ENCODE measurements at regions not wholly inside any gene's neighbourhood (a gene's known extent, or its start where the extent isn't known, plus 50 kb on each side); places are given as distances from the start of the nearest gene placed in this dataset.

GRCh38 chr17:77809814-77810213, 148.7 kb upstream of the TNRC6C start:
- DNase-seq: no peak

- no peak for DNase-seq
Observed at GRCh38 chr17:77810536-77810935, 148.0 kb upstream of the TNRC6C start.

DNA sequence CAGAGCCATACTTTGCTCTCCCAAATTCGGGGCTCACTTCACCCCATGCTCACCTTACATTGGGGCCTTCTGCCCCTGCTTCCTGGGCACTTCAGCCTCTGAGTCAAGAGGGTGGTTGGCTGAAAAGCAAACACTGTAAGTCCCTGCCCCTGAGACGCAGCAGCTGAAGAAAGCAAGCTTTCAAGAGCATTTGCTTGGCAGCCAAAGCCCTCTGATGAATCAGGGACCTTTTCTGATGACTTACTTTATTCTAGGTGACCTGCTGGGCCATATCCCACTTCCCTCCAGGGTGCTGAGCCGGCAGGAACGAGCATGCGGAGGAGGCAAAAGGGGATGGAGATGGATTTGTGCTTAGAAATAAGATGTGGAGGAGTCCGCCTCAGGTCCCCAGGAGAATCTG, 147.0 kb upstream of the TNRC6C start:
- DNase-seq: peak; percentile 75

- DNase-seq: no peak
Observed at GRCh38 chr17:77814091-77814772, 144.3 kb upstream of the TNRC6C start.

- no peak for DNase-seq
Observed at GRCh38 chr17:77815127-77815905, 143.2 kb upstream of the TNRC6C start.

DNA sequence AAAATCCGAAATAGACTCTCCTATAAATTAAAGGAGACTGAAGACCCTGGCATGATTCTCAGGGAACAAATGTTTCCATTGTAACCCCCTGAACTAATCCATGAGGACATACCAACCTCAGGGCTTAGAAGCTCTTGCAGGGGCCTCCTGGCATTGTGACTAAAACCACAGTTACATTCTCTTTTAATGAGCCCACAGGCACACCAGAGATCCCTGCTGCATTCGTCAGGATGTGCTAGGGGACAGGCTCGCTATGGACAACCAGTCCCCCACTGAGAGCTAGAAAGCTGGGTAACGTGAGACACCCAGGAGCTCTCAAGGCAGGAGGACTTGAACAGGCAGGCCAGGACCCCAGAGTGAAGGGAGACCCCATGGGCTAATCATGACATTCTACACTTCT, 140.6 kb upstream of the TNRC6C start:
- no peak for DNase-seq

- no peak for DNase-seq
Observed at GRCh38 chr17:77819497-77819896, 139.0 kb upstream of the TNRC6C start.

DNA sequence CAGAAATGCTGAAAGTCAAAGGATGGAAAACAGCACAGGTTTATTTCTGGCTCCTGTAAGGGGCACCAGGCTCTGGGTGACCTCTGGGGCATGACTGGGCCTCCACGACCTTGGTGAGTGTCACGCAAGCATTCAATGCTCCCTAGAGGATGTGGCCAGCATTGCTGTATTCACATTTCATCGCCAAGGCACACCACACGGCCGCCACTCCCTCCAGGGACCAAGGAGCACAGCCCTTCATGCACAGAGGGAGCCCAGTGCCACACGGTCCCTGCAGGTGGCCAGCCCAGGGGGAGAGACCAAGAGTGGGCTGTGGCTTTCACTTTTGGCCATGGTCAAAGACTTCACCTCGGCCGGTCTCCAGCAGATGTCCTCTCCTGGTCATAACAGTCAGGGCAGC, 137.4 kb upstream of the TNRC6C start:
- no peak for DNase-seq

- no peak for DNase-seq
Observed at GRCh38 chr17:77822302-77823030, 136.0 kb upstream of the TNRC6C start.

DNA sequence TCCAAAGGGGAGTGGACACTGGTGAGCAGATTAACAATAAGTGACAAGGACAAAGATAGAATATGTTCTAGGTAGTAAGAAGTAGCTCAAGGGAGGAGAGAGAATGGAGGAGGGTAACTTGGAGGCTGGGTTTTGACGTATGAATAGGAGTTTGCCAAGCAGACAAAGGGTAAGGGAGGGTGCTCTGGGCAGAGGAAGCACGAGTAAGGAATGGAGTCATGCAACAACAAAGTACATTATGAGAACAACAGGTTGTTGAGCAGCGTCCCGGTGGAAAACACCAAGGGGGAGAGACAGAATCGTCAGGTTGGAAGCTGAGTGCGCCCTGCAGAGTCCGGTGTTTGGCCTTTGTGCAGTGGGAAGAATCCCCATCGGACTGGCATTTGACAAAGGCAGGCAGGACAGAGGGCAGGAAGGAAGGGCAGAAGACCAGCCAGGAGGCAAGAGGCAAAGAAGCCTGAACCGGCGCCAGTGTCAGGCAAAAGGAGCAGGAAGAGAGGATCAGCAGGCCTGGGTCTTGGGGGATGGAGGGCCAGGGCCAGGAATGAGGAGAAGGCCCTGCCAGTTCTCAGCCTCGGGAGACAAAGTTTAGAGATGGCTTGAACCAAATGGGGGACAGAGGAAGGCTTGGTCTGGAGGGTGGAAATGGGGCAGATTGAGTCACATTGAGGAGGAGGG, 134.3 kb upstream of the TNRC6C start:
- DNase-seq: no peak

- no peak for DNase-seq
Observed at GRCh38 chr17:77824780-77825280, 133.7 kb upstream of the TNRC6C start.

DNA sequence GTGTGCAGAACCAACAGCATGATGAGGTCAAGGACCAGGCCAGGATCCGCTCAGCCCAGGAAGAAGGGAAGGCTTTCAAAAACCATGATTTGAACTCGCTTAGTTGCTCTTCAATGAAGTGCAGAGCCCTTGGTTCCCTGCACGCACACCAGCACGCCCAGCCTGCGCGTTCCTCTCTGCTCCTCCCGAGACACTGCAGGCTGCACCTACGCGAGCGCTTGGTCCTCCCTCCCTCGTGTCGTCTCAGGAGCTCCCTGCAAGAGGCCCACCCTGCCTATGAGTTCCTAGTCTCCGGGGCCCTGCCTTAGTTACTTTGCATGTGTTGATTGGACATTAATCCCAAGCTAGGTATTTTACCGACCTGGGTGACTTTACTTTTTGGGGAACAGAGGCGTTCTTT, 132.9 kb upstream of the TNRC6C start:
- DNase-seq: no peak

- DNase-seq: no peak
Observed at GRCh38 chr17:77826132-77826873, 132.2 kb upstream of the TNRC6C start.

DNA sequence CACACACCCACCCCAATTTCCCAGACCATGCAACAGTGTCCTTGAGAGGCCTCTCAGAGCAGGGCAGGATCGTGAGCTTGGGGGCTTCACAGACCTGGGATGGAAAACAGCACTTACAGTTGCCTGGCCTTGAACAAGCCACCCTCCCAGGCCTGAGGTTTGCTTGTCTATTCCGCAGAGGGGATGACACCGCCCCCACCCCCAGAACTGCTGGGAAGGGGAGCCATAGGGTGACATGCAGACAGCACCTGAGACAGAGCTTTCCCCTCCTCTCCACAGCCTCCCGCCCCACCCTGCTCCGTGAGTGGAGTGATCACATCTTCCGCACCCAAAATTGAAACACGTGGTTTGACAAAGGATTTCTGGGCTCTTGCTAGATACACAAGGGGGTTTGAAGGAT, 131.5 kb upstream of the TNRC6C start:
- DNase-seq: no peak

DNA sequence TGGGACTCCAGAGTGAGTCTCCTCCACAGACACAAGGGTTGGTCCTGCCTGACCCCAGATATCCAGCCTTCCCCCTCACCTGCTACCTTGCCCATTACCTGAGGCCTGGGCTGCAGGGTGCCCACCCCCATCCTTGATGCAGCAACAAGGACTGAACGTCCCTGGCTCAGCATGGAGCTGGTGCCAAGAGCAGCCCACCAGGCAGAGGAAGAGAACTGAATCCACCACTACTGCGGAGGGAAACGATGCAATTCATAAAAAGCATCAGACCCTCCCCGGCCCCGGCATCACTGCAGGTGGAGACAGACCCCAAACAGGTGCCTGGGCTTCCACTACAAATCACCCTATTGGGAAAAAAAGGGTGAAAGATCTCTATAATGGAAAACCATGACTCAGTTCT, 131.0 kb upstream of the TNRC6C start:
- DNase-seq: no peak

DNA sequence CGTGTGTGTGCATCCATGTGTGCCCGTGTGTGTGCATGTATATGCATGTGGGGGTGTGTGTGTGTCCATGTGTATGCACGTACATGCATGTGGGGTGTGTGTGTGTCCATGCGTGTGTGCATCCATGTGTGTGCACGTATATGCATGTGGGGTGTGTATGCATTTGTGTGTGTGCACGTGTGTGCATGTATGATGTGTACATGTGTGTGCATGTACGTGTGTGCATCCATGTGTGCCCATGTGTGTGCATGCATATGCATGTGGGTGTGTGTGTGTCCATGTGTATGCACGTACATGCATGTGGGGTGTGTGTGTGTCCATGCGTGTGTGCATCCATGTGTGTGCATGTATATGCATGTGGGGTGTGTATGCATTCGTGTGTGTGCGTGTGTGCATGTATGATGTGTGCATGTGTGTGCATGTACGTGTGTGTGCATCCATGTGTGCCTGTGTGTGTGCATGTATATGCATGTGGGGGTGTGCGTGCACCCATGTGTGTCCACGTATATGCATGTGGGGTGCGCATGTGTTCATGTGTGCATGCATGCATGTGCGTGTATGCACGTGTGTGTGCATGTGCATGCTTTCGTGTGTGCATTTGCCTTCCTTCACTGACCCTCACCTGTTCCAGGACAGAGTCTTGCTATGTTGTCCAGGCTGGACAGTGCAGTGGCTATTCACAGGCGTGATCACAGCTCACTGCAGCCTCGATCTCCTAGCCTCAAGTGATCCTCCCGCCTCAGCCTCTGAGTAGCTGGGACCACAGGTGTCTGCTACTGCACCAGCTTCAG, 129.6 kb upstream of the TNRC6C start:
- no peak for DNase-seq

DNA sequence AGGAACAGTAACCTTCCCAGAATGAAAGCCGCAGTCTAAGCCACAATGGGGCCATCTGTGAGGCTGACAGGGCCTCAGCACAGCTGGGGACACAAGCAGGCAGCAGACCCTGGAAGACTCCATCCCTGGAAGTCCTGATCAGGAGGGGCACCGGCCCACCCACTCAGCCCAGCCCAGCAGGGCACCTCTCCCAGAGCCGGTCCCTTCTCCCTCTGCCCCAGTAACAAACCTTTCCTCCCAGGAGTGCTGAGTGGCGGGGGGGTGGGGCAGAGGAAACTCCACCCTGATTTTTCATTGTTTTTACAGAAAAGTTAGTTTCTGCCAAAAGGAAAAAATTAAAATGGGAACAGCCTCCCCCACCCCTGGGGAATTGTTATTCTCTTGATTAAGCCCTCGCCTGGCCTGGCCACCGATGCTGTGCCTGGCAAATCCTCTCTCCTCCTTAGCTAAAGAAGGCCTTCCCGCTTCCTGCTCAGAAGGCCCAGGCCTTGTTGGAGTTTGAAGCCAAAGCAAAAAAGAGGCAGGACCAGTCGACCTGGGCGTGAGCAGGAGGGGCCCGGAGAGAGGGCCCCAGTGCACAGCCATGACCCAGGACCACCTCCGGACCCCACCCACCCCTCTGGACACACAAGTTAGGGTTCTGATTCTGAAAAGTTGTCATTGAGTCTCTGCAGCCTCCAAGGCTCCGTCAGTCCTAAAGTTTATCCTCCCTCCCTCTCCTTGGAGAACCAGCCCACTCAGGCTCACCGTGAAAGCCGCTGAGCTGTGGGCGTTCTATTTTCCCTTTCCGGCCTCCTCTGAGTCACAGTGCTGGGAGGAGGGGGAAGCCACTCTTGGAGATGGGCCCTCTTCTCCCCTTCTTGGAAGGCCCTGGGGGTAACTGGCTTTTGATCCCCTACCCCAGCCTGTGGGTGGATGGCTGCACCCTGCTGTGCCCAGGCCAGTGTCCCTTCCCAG, 128.4 kb upstream of the TNRC6C start:
- no peak for DNase-seq

DNA sequence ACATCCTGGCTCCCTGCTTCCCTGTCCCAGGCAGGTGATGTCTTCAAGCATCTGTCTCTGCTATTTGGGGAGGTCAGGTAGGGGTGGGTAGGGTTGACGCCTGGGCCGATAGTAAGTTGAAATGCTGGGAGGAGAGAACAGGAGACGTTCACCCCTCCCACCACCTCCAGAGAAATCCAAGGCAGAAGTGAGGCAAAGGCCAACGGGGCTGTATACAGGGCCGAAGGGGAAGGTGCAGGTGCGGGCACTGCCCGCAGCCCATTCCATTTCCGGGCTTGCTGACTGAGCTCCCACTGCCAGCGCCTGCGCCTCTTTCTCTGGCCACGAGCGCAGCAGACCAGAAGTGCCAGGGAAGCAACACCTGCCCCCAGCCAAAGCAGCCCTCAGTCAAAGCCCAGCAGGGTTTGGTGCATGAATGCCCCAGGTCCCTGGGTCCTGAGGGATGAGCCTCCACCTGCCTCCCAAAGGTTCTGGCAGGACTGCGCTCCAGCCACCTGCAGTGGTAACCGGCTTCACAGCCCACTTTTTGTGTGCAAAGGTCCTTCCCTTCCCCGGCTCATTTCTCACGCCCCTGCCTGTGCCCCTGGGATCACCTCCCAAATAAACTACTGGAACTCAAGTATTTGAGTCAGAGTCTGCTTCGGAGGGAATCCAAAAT, 127.6 kb upstream of the TNRC6C start:
- no peak for DNase-seq

DNA sequence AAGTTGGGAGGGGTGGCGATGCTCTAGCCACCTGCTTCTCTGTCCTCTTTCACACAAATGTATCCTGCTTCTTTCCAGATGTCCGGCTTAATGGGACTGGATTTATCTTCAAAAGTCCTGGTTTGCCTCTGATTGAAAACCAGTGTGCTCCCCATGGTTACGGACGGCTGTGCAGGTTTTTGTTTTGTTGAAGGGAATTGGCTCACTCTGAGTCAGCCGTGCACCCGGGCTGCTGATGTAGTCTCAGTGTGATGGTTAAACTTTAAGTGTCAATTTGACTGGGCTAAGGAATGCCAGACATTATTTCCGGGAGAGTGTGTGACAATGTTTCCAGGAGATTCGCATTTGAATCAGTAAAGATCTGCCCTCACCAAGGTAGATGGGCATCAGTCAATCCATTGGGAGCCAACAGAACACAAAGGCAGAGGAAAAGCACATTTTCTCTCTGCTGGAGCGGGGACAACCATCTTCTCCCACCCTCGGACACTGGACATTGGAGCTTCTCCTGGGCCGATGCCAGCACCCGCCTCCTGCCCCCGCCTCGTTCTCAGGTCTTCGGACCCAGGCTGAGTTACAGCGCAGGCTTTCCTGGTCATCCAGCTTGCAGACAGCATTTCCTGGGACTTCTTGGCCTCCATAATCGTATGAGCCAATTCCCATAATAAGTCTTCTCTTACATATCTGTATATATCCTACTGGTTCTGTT, 126.9 kb upstream of the TNRC6C start:
- no peak for DNase-seq

Data from DMS79 (cell line).